D721Med (cell line): ENCODE measurements at regions not wholly inside any gene's neighbourhood (a gene's known extent, or its start where the extent isn't known, plus 50 kb on each side); places are given as distances from the start of the nearest gene placed in this dataset.

ENCODE experiments used
- DNase-seq: peaks from one replicate; pipeline ENCODE4 v3.0.0; 2011; ENCODE audit warnings: low spot score; ENCODE audit not compliant: insufficient read length
- FAIRE-seq: peaks from 2 replicates; lab custom pipeline; 2011; peaks lifted over from hg19 to GRCh38; lab: Jason Lieb, UNC
- TF ChIP-seq, protein P1 (sequence below): IDR thresholded peaks from 2 replicates; pipeline ENCODE4 v1.5.1; 2012; ENCODE audit warnings: mild to moderate bottlenecking, control low read depth; ENCODE audit not compliant: insufficient read depth; ENCODE audit errors: missing control alignments

DNA sequence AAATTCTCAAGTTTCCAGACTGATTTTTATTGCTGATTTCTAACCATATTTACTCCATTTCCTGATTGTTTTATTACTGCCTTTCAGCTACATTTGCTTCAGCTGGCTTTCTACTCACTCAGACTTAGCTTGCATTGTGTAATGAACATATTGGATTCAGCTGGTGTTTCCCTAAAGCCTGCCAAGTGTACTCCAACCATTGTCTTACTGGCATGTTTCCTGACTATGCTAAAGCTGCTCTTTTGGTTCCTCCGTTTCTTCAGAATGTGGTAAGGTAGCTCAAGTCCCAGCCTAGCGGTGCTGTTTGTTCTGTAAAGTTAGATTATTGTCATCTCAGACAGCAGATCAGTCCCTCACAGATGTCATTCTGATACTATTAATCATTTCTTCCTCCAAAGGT is 53.1 kb upstream of the GLRA2 start:
- no peak for FAIRE-seq
- TF ChIP-seq, protein P1, sequence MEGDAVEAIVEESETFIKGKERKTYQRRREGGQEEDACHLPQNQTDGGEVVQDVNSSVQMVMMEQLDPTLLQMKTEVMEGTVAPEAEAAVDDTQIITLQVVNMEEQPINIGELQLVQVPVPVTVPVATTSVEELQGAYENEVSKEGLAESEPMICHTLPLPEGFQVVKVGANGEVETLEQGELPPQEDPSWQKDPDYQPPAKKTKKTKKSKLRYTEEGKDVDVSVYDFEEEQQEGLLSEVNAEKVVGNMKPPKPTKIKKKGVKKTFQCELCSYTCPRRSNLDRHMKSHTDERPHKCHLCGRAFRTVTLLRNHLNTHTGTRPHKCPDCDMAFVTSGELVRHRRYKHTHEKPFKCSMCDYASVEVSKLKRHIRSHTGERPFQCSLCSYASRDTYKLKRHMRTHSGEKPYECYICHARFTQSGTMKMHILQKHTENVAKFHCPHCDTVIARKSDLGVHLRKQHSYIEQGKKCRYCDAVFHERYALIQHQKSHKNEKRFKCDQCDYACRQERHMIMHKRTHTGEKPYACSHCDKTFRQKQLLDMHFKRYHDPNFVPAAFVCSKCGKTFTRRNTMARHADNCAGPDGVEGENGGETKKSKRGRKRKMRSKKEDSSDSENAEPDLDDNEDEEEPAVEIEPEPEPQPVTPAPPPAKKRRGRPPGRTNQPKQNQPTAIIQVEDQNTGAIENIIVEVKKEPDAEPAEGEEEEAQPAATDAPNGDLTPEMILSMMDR, result no peak
- no peak for DNase-seq

GRCh38 chrX:14449773-14450172 is 79.6 kb upstream of the GLRA2 start:
- TF ChIP-seq, protein P1, result no peak
- FAIRE-seq (no peak), DNase-seq (no peak)

DNA sequence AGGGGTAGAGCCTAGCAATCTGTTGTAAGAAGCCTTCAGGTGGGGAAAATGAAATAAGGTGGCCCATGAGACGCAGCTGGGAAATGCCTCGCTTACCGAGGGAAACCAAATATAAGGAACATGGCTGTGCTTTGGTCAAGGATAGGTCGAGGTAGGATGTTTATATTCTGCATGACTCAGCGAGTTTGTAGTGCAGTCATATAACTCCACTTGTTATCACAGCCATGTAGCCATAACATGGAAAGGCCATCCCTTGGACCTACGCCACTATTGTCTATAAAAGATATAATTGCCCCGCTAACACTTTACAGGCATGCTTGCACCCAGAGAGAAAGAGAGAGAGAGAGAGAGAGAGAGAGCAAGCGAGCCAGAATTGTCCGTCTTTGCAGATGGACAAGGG is 80.9 kb upstream of the GLRA2 start:
- TF ChIP-seq, protein P1, result no peak
- FAIRE-seq, result no peak
- no peak for DNase-seq

GRCh38 chrX:14440106-14440505 is 89.2 kb upstream of the GLRA2 start:
- TF ChIP-seq, protein P1, result no peak
- DNase-seq, result no peak
- no peak for FAIRE-seq

DNA sequence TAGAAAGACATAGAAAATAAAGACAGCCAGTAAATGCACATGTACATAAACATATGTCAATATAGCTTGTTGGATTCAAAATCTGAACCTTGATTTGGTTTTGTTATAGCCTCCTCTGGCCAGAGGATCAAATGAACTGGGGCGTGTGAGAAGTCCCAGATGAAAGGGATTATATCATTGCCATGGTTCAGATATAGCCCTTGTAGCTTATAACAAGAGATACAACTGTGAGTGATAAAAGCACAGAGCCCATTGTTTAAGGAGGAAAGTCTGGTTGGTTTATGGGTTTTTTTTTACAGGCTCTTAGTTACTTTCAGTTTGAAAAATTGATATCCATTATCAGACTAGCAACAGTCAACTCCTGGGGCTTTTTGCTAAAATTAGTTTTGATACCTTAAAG is 101.7 kb upstream of the GLRA2 start:
- FAIRE-seq, result no peak
- no peak for DNase-seq
- TF ChIP-seq, protein P1, result no peak

- DNase-seq, result no peak
- FAIRE-seq, result no peak
- TF ChIP-seq, protein P1, result no peak
Observed at GRCh38 chrX:14420841-14421240, 108.5 kb upstream of the GLRA2 start.

DNA sequence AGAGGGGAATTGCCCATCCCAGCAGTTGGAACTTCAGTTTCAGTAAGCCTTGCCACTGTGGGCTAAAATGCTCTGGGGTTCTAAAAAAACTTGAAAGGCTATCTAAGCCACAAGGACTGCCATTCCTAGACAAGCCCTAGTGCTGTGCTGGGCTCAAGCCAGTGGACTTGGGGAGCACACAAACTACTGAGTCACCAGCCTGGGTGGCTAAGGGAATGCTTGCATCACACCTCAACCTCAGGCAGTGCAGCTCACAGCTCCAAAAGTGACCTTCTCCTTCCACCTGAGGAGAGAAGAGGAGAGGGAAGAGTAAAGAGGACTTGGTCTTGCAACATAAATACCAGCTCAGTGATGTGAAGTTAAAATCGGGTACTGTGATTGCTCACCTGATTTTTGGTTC is 116.7 kb upstream of the GLRA2 start:
- TF ChIP-seq, protein P1, result no peak
- FAIRE-seq (no peak), DNase-seq (no peak)
